ENCODE measurements at regions not wholly inside any gene's neighbourhood (a gene's known extent, or its start where the extent isn't known, plus 50 kb on each side); places are given as distances from the start of the nearest gene placed in this dataset.

- intact Hi-C loops (cut with micrococcal nuclease): no loop called here
- H3K27me3 Mint-ChIP-seq: peaks cover 4% of the 10 kb centered on the region
- ChIA-PET POLR2A (no interaction called here), CTCF (interaction anchor here (1.3 kb wide), 1 partner anchor 748 kb away, joined by 3 read pairs; no protein-coding TSS in a partner anchor)
- H3K9me3 Mint-ChIP-seq: no peaks in the 10 kb centered on the region
- no peak for ATAC-seq
- no peaks in the 10 kb centered on the region for H3K4me1 Mint-ChIP-seq (ENCODE audit: low read depth)
- TF ChIP-seq CTCF (IDR thresholded peaks at IDR 0.05): no peak
- no peak overlapping the region for H3K4me3 Mint-ChIP-seq
- H3K36me3 Mint-ChIP-seq (ENCODE audit: low read depth): no peaks in the 10 kb centered on the region
- H3K27ac Mint-ChIP-seq: no peak overlapping the region
- DNase-seq: no peak
These were observed 220.9 kb downstream of the C7orf25 start for GRCh38 chr7:42690794-42691639.

- ATAC-seq (no peak), DNase-seq (no peak)
- Mint-ChIP-seq H3K4me1 (ENCODE audit: low read depth) (no peaks in the 10 kb centered on the region), H3K36me3 (ENCODE audit: low read depth) (no peaks in the 10 kb centered on the region), H3K27ac (no peak overlapping the region), H3K9me3 (no peaks in the 10 kb centered on the region), H3K27me3 (peaks cover 4% of the 10 kb centered on the region), H3K4me3 (no peak overlapping the region)
- CTCF ChIA-PET: interaction anchor here (1.3 kb wide), 1 partner anchor 747 kb away, joined by 3 read pairs; no protein-coding TSS in a partner anchor
- POLR2A ChIA-PET: no interaction called here
- intact Hi-C loops (cut with micrococcal nuclease): no loop called here
- no peak for TF ChIP-seq CTCF (IDR thresholded peaks at IDR 0.05)
These were observed 222.2 kb downstream of the C7orf25 start for GRCh38 chr7:42689626-42690025.

GRCh38 chr7:42688056-42688371 lies 223.9 kb downstream of the C7orf25 start:
- CTCF ChIA-PET: no interaction called here
- POLR2A ChIA-PET: no interaction called here
- Mint-ChIP-seq H3K36me3 (ENCODE audit: low read depth) (no peaks in the 10 kb centered on the region), H3K27me3 (peaks cover 7% of the 10 kb centered on the region), H3K9me3 (no peaks in the 10 kb centered on the region), H3K4me3 (no peak overlapping the region), H3K4me1 (ENCODE audit: low read depth) (no peaks in the 10 kb centered on the region), H3K27ac (no peak overlapping the region)
- DNase-seq: no peak
- intact Hi-C loops (cut with micrococcal nuclease): no loop called here
- no peak for ATAC-seq
- no peak for TF ChIP-seq CTCF (IDR thresholded peaks at IDR 0.05)

- no peak overlapping the region for H3K27ac Mint-ChIP-seq
- no peak overlapping the region for H3K4me3 Mint-ChIP-seq
- DNase-seq (no peak), ATAC-seq (no peak)
- intact Hi-C loops (cut with micrococcal nuclease): no loop called here
- ChIA-PET POLR2A (no interaction called here), CTCF (no interaction called here)
- TF ChIP-seq CTCF (IDR thresholded peaks at IDR 0.05): no peak
- no peaks in the 10 kb centered on the region for H3K4me1 Mint-ChIP-seq (ENCODE audit: low read depth)
- no peaks in the 10 kb centered on the region for H3K9me3 Mint-ChIP-seq
- H3K36me3 Mint-ChIP-seq (ENCODE audit: low read depth): no peaks in the 10 kb centered on the region
- H3K27me3 Mint-ChIP-seq: peaks cover 7% of the 10 kb centered on the region
These were observed 224.4 kb downstream of the C7orf25 start for GRCh38 chr7:42687211-42688055.

- ATAC-seq: no peak
- intact Hi-C loops (cut with micrococcal nuclease): no loop called here
- H3K27ac Mint-ChIP-seq: no peak overlapping the region
- no peak overlapping the region for H3K4me3 Mint-ChIP-seq
- no peak for TF ChIP-seq CTCF (IDR thresholded peaks at IDR 0.05)
- no peaks in the 10 kb centered on the region for H3K4me1 Mint-ChIP-seq (ENCODE audit: low read depth)
- no peaks in the 10 kb centered on the region for H3K36me3 Mint-ChIP-seq (ENCODE audit: low read depth)
- no peaks in the 10 kb centered on the region for H3K9me3 Mint-ChIP-seq
- no peak for DNase-seq
- H3K27me3 Mint-ChIP-seq: peaks cover 7% of the 10 kb centered on the region
- CTCF ChIA-PET: no interaction called here
- POLR2A ChIA-PET: no interaction called here
These were observed 225.2 kb downstream of the C7orf25 start for GRCh38 chr7:42686594-42687156.

Measured in activated CD8-positive, alpha-beta T cell treated with anti-CD3 and anti-CD28 coated beads for 36 hours (primary cell).